ENCODE measurements at regions not wholly inside any gene's neighbourhood (a gene's known extent, or its start where the extent isn't known, plus 50 kb on each side); places are given as distances from the start of the nearest gene placed in this dataset.

- no peak overlapping the region for H3K4me3 ChIP-seq (ENCODE audit: low read depth, low read length)
- no peak for TF ChIP-seq CTCF (IDR thresholded peaks at IDR 0.05; ENCODE audit: borderline replicate concordance, insufficient read depth, low read depth, low read length)
These were observed 835.4 kb upstream of the PHF14 start for GRCh38 chr7:10138087-10138854.

GRCh38 chr7:10146271-10146670 lies 827.4 kb upstream of the PHF14 start:
- H3K4me3 ChIP-seq (ENCODE audit: low read depth, low read length): no peak overlapping the region
- no peak for TF ChIP-seq CTCF (IDR thresholded peaks at IDR 0.05; ENCODE audit: borderline replicate concordance, insufficient read depth, low read depth, low read length)

- no peak overlapping the region for H3K4me3 ChIP-seq (ENCODE audit: low read depth, low read length)
- no peak for TF ChIP-seq CTCF (IDR thresholded peaks at IDR 0.05; ENCODE audit: borderline replicate concordance, insufficient read depth, low read depth, low read length)
These were observed 816.7 kb upstream of the PHF14 start for GRCh38 chr7:10156972-10157371.

- no peak overlapping the region for H3K4me3 ChIP-seq (ENCODE audit: low read depth, low read length)
- TF ChIP-seq CTCF (IDR thresholded peaks at IDR 0.05; ENCODE audit: borderline replicate concordance, insufficient read depth, low read depth, low read length): no peak
These were observed 791.7 kb upstream of the PHF14 start for GRCh38 chr7:10181996-10182395.

- no peak overlapping the region for H3K4me3 ChIP-seq (ENCODE audit: low read depth, low read length)
- no peak for TF ChIP-seq CTCF (IDR thresholded peaks at IDR 0.05; ENCODE audit: borderline replicate concordance, insufficient read depth, low read depth, low read length)
These were observed 781.6 kb upstream of the PHF14 start for GRCh38 chr7:10192074-10192473.

- H3K4me3 ChIP-seq (ENCODE audit: low read depth, low read length): no peak overlapping the region
- TF ChIP-seq CTCF (IDR thresholded peaks at IDR 0.05; ENCODE audit: borderline replicate concordance, insufficient read depth, low read depth, low read length): no peak
These were observed 768.0 kb upstream of the PHF14 start for GRCh38 chr7:10205696-10206095.

- TF ChIP-seq CTCF (IDR thresholded peaks at IDR 0.05; ENCODE audit: borderline replicate concordance, insufficient read depth, low read depth, low read length): no peak
- no peak overlapping the region for H3K4me3 ChIP-seq (ENCODE audit: low read depth, low read length)
These were observed 763.7 kb upstream of the PHF14 start for GRCh38 chr7:10210000-10210399.
